ENCODE measurements at regions not wholly inside any gene's neighbourhood (a gene's known extent, or its start where the extent isn't known, plus 50 kb on each side); places are given as distances from the start of the nearest gene placed in this dataset.

DNA sequence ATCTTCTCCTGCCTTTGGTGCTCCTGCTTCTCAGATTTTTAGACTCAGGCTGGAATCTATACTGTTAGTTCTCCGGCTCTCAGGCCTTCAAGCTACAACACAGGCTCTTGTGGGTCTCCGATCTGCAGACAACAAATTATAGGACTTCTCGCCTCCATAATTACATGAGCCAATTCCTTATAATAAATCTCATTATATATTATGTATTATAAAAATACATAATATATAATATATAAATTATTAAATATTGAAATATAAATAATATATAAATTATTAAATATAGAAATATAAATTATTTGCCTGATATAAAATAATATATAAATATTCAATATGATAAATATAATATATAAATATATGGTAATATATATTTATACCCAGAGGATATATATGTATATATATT, 1214.0 kb downstream of the ROBO2 start:
- TF ChIP-seq POLR2A (IDR thresholded peaks at IDR 0.05), result no peak
- TF ChIP-seq, protein P1, sequence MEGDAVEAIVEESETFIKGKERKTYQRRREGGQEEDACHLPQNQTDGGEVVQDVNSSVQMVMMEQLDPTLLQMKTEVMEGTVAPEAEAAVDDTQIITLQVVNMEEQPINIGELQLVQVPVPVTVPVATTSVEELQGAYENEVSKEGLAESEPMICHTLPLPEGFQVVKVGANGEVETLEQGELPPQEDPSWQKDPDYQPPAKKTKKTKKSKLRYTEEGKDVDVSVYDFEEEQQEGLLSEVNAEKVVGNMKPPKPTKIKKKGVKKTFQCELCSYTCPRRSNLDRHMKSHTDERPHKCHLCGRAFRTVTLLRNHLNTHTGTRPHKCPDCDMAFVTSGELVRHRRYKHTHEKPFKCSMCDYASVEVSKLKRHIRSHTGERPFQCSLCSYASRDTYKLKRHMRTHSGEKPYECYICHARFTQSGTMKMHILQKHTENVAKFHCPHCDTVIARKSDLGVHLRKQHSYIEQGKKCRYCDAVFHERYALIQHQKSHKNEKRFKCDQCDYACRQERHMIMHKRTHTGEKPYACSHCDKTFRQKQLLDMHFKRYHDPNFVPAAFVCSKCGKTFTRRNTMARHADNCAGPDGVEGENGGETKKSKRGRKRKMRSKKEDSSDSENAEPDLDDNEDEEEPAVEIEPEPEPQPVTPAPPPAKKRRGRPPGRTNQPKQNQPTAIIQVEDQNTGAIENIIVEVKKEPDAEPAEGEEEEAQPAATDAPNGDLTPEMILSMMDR (IDR thresholded peaks at IDR 0.05), result no peak
